Natural killer cell (primary cell): ENCODE measurements at regions not wholly inside any gene's neighbourhood (a gene's known extent, or its start where the extent isn't known, plus 50 kb on each side); places are given as distances from the start of the nearest gene placed in this dataset.
"Not testable (repeated sequence)": the region's sequence is repeated elsewhere in the genome, so short reads cannot be mapped to it uniquely, and the experiment has no call there.

Experiments used
- ATAC-seq, 3 donors: fragments of 150-1000 bp in 2 of 3; fragments of 200-7000 bp in 1 of 3; cut with Tn5 transposase; 1 replicate in 1 of 3; 2 replicates in 2 of 3; pipeline ENCODE4 v1.10.0; 2021; ENCODE audit warnings: mild to moderate bottlenecking in 2 of 3, moderate library complexity in 2 of 3
- DNase-seq, 2 donors: peaks; one replicate each; pipeline versions ENCODE4 v3.0.0 to v3.0.0-alpha.2; 2013 to 2021; ENCODE audit warnings: mixed read lengths in 1 of 2
- H3K27ac ChIP-seq: one replicate; pipeline ENCODE4 v1.5.1; 2013; ENCODE audit warnings: mild to moderate bottlenecking, low read length
- H3K27me3 ChIP-seq: one replicate; pipeline ENCODE4 v1.6.1; 2013; ENCODE audit warnings: low read length; ENCODE audit not compliant: control insufficient read depth, insufficient read depth
- H3K36me3 ChIP-seq: one replicate; pipeline ENCODE4 v1.6.1; 2013; ENCODE audit warnings: low read length; ENCODE audit not compliant: control insufficient read depth, insufficient read depth
- H3K4me1 ChIP-seq: one replicate; pipeline ENCODE4 v1.6.1; 2013; ENCODE audit warnings: low read length; ENCODE audit not compliant: control insufficient read depth, insufficient read depth
- H3K4me3 ChIP-seq: one replicate; pipeline ENCODE4 v1.5.1; 2013; ENCODE audit warnings: low read length
- H3K9me3 ChIP-seq: one replicate; pipeline ENCODE4 v1.6.1; 2013; ENCODE audit warnings: low read length; ENCODE audit not compliant: control insufficient read depth, insufficient read depth
- H3K27ac Mint-ChIP-seq, 2 donors: one replicate each; pipeline ENCODE4 v1.8.0; 2022; ENCODE audit warnings: mild to moderate bottlenecking in 2 of 2, mixed read lengths in 2 of 2, moderate library complexity in 1 of 2
- H3K27me3 Mint-ChIP-seq, 2 donors: one replicate each; pipeline ENCODE4 v1.8.0; 2022; ENCODE audit warnings: low read depth in 2 of 2, mixed read lengths in 2 of 2
- H3K36me3 Mint-ChIP-seq: one replicate; pipeline ENCODE4 v1.8.0; 2022; ENCODE audit warnings: mixed read lengths
- H3K4me1 Mint-ChIP-seq, 2 donors: one replicate each; pipeline ENCODE4 v1.8.0; 2022; ENCODE audit warnings: mixed read lengths in 2 of 2
- H3K4me3 Mint-ChIP-seq: one replicate; pipeline ENCODE4 v1.8.0; 2022; ENCODE audit warnings: mild to moderate bottlenecking, moderate library complexity, mixed read lengths
- H3K9me3 Mint-ChIP-seq, 2 donors: one replicate each; pipeline ENCODE4 v1.8.0; 2022; ENCODE audit warnings: mixed read lengths in 2 of 2
- CTCF ChIP-seq: fragments of 200-600 bp; IDR thresholded peaks from one replicate; pipeline ENCODE4 v1.8.0; 2022; ENCODE audit warnings: antibody characterized with exemption
- WGBS: methylation state at CpG from one replicate; pipeline ENCODE4 v1.1.7; 2013; ENCODE audit warnings: missing lambda C conversion rate; ENCODE audit not compliant: insufficient coverage; 5-methylcytosine and 5-hydroxymethylcytosine counted together
- intact Hi-C: fragments of 100-400 bp; cut with micrococcal nuclease; formaldehyde crosslinking; loops from one replicate; pipeline ENCODE4 v1.14.2; 2022

- ATAC-seq = no peak
- DNase-seq = no peak
- H3K27ac Mint-ChIP-seq = no peak overlapping the region
- no peaks in the 10 kb centered on the region for H3K27me3 Mint-ChIP-seq
- no peaks in the 10 kb centered on the region for H3K4me1 Mint-ChIP-seq
- intact Hi-C loops = no loop called here
- no peak overlapping the region for H3K27ac ChIP-seq
- peaks cover 11% of the 10 kb centered on the region in 2 donors for H3K9me3 Mint-ChIP-seq
- no peak for TF ChIP-seq CTCF
- H3K4me1 ChIP-seq = no peaks in the 10 kb centered on the region
- H3K4me3 Mint-ChIP-seq = no peak overlapping the region
- no peaks in the 10 kb centered on the region for H3K9me3 ChIP-seq
- H3K27me3 ChIP-seq = no peaks in the 10 kb centered on the region
- WGBS = 70% methylated on average over 2 of the region's 2 CpGs
- no peaks in the 10 kb centered on the region for H3K36me3 ChIP-seq
- H3K4me3 ChIP-seq = no peak overlapping the region
- H3K36me3 Mint-ChIP-seq = no peaks in the 10 kb centered on the region
These were observed 227.2 kb downstream of the CNTN3 start for GRCh38 chr3:74387111-74387735.

GRCh38 chr3:74384159-74384558 lies 230.3 kb downstream of the CNTN3 start:
- ATAC-seq = no peak
- no peaks in the 10 kb centered on the region for H3K27me3 Mint-ChIP-seq

GRCh38 chr3:74377669-74378068 lies 236.8 kb downstream of the CNTN3 start:
- no peak overlapping the region for H3K4me3 ChIP-seq
- DNase-seq (no peak), ATAC-seq (no peak)
- no peak overlapping the region for H3K4me3 Mint-ChIP-seq
- no peak overlapping the region for H3K27ac ChIP-seq
- intact Hi-C loops = no loop called here
- H3K9me3 ChIP-seq = peaks cover 9% of the 10 kb centered on the region
- no peaks in the 10 kb centered on the region for H3K27me3 ChIP-seq
- no peaks in the 10 kb centered on the region for H3K36me3 Mint-ChIP-seq
- peaks cover 10 to 13% of the 10 kb centered on the region in 2 donors for H3K9me3 Mint-ChIP-seq
- H3K4me1 ChIP-seq = no peaks in the 10 kb centered on the region
- H3K27me3 Mint-ChIP-seq = no peaks in the 10 kb centered on the region
- no peak overlapping the region for H3K27ac Mint-ChIP-seq
- no peaks in the 10 kb centered on the region for H3K36me3 ChIP-seq
- TF ChIP-seq CTCF = no peak
- no peaks in the 10 kb centered on the region for H3K4me1 Mint-ChIP-seq

More at GRCh38 chr3:74384159-74384558, 230.3 kb downstream of the CNTN3 start:
- no peak overlapping the region for H3K27ac ChIP-seq
- Mint-ChIP-seq H3K27ac (no peak overlapping the region), H3K4me3 (no peak overlapping the region), H3K9me3 (peaks cover 6 to 9% of the 10 kb centered on the region in 2 donors), H3K4me1 (no peaks in the 10 kb centered on the region), H3K36me3 (no peaks in the 10 kb centered on the region)
- DNase-seq = no peak
- no peak for TF ChIP-seq CTCF
- H3K4me3 ChIP-seq = no peak overlapping the region
- H3K4me1 ChIP-seq = no peaks in the 10 kb centered on the region
- intact Hi-C loops = no loop called here
- WGBS = 80% methylated on average over 4 of the region's 4 CpGs
- peaks cover 5% of the 10 kb centered on the region for H3K9me3 ChIP-seq
- H3K36me3 ChIP-seq = no peaks in the 10 kb centered on the region
- no peaks in the 10 kb centered on the region for H3K27me3 ChIP-seq

- H3K4me3 Mint-ChIP-seq, H3K36me3 ChIP-seq, DNase-seq, H3K27me3 Mint-ChIP-seq, H3K9me3 ChIP-seq, ATAC-seq, H3K27ac ChIP-seq, H3K27ac Mint-ChIP-seq, H3K27me3 ChIP-seq, H3K36me3 Mint-ChIP-seq, H3K4me1 ChIP-seq, H3K4me3 ChIP-seq, H3K4me1 Mint-ChIP-seq, intact Hi-C loops: not testable (repeated sequence)
- peaks cover 18 to 23% of the 10 kb centered on the region in 2 donors for H3K9me3 Mint-ChIP-seq
- 73% methylated on average over 2 of the region's 2 CpGs for WGBS
These were observed 238.1 kb downstream of the CNTN3 start for GRCh38 chr3:74376323-74376722.
